ENCODE measurements at regions not wholly inside any gene's neighbourhood (a gene's known extent, or its start where the extent isn't known, plus 50 kb on each side); places are given as distances from the start of the nearest gene placed in this dataset.

DNA sequence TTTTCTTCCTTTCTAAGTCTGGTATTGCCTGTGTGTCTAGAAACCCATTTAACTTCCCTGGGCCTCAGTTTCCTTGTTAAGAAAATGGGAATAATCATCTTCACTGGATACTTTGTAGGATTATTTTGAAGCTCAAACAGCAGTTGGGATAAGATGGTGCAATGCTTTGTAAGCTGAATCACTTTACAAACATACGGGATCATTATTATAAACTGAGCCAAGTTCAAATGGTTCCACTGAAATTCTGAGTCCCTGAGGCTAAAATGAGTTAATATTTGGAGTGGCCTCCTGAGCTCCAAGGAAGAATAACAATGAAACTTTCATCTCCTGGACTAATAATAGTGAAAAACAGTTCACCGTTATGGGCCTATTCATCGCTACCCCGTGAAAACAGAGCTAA lies 388.0 kb downstream of the PLPP3 start:
- TF ChIP-seq, protein P1, sequence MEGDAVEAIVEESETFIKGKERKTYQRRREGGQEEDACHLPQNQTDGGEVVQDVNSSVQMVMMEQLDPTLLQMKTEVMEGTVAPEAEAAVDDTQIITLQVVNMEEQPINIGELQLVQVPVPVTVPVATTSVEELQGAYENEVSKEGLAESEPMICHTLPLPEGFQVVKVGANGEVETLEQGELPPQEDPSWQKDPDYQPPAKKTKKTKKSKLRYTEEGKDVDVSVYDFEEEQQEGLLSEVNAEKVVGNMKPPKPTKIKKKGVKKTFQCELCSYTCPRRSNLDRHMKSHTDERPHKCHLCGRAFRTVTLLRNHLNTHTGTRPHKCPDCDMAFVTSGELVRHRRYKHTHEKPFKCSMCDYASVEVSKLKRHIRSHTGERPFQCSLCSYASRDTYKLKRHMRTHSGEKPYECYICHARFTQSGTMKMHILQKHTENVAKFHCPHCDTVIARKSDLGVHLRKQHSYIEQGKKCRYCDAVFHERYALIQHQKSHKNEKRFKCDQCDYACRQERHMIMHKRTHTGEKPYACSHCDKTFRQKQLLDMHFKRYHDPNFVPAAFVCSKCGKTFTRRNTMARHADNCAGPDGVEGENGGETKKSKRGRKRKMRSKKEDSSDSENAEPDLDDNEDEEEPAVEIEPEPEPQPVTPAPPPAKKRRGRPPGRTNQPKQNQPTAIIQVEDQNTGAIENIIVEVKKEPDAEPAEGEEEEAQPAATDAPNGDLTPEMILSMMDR (IDR thresholded peaks at IDR 0.05), result no peak
- TF ChIP-seq POLR2A (IDR thresholded peaks at IDR 0.05), result no peak

Data from testis (tissue), 2 donors.